A549 (cell line): ENCODE measurements at regions not wholly inside any gene's neighbourhood (a gene's known extent, or its start where the extent isn't known, plus 50 kb on each side); places are given as distances from the start of the nearest gene placed in this dataset.

Source experiments
- JUN ChIP-seq, 2 experiments: fragments of >200 bp; sonication (Bioruptor Twin); formaldehyde crosslinking; IDR thresholded peaks; 2 replicates in 1 of 2; 3 replicates in 1 of 2; pipeline ENCODE4 v1.6.1; 2016 to 2017
- RAD21 ChIP-seq, 2 experiments: fragments of >200 bp in 1 of 2; sonication (Bioruptor Twin) in 1 of 2; formaldehyde crosslinking in 1 of 2; IDR thresholded peaks in 1 of 2; conservative IDR thresholded peaks in 1 of 2; 2 replicates in 1 of 2; 3 replicates in 1 of 2; pipeline ENCODE4 v1.6.1; 2012 to 2018; ENCODE audit warnings: inconsistent platforms in 1 of 2

- no peak for TF ChIP-seq JUN (IDR thresholded peaks at IDR 0.05)
- no peak for TF ChIP-seq RAD21 (conservative IDR thresholded peaks at IDR 0.05 in 1 of 2, IDR thresholded peaks at IDR 0.05 in 1 of 2)
These were observed 300.3 kb upstream of the GULP1 start for GRCh38 chr2:187991389-187991788.
